Smooth muscle cell (in vitro differentiated cells): ENCODE measurements at regions not wholly inside any gene's neighbourhood (a gene's known extent, or its start where the extent isn't known, plus 50 kb on each side); places are given as distances from the start of the nearest gene placed in this dataset.
"Not testable (repeated sequence)": the region's sequence is repeated elsewhere in the genome, so short reads cannot be mapped to it uniquely, and the experiment has no call there.

Experiments
- DNase-seq: peaks from one replicate; lab custom pipeline; 2025; ENCODE audit not compliant: unreplicated experiment; lab: John Stamatoyannopoulos, UW
- H2AFZ ChIP-seq: fragments of 200-600 bp; sonication (generic); 2 replicates; pipeline ENCODE4 v1.6.0; 2016; ENCODE audit warnings: antibody characterized with exemption, low read depth, mild to moderate bottlenecking
- H3F3A ChIP-seq: fragments of 200-600 bp; sonication (generic); 2 replicates; pipeline ENCODE4 v1.6.0; 2017; ENCODE audit warnings: antibody characterized with exemption, low read depth
- H3K27ac ChIP-seq: fragments of 200-600 bp; sonication (generic); 2 replicates; pipeline ENCODE4 v1.5.1; 2016; ENCODE audit warnings: low read depth, mild to moderate bottlenecking
- H3K27me3 ChIP-seq: fragments of 200-600 bp; sonication (generic); 2 replicates; pipeline ENCODE4 v1.6.1; 2016; ENCODE audit warnings: low read depth, mild to moderate bottlenecking
- H3K36me3 ChIP-seq: fragments of 200-600 bp; sonication (generic); 2 replicates; pipeline ENCODE4 v1.5.1; 2016; ENCODE audit warnings: low read depth
- H3K4me1 ChIP-seq: fragments of 200-600 bp; sonication (generic); 2 replicates; pipeline ENCODE4 v1.5.1; 2016; ENCODE audit warnings: low read depth
- H3K4me2 ChIP-seq: fragments of 200-600 bp; sonication (generic); 2 replicates; pipeline ENCODE4 v1.6.0; 2016; ENCODE audit warnings: mild to moderate bottlenecking
- H3K4me3 ChIP-seq: fragments of 200-600 bp; sonication (generic); 2 replicates; pipeline ENCODE4 v1.5.1; 2016; ENCODE audit warnings: mild to moderate bottlenecking
- H3K79me2 ChIP-seq: fragments of 200-600 bp; sonication (generic); 2 replicates; pipeline ENCODE4 v1.6.0; 2016; ENCODE audit warnings: low read depth, mild to moderate bottlenecking
- H3K9ac ChIP-seq: fragments of 200-600 bp; sonication (generic); 2 replicates; pipeline ENCODE4 v1.6.0; 2016; ENCODE audit warnings: low read depth
- H3K9me3 ChIP-seq: fragments of 200-600 bp; sonication (generic); replicated peaks from 2 replicates; pipeline ENCODE4 v1.5.1; 2016; ENCODE audit warnings: low read depth
- H4K20me1 ChIP-seq: fragments of 200-600 bp; sonication (generic); 2 replicates; pipeline ENCODE4 v1.6.0; 2016; ENCODE audit warnings: low read depth
- CTCF ChIP-seq: fragments of 200-600 bp; sonication (generic); IDR thresholded peaks from 2 replicates; pipeline ENCODE4 v1.5.1; 2017; ENCODE audit warnings: borderline replicate concordance, mild to moderate bottlenecking, antibody characterized with exemption; ENCODE audit not compliant: insufficient read depth, poor library complexity, severe bottlenecking
- WGBS: methylation state at CpG from one replicate; pipeline ENCODE4 v1.1.7; 2016; ENCODE audit warnings: low lambda C conversion rate; 5-methylcytosine and 5-hydroxymethylcytosine counted together

GRCh38 chr3:197454014-197454413, 101.8 kb downstream of the BDH1 start:
- H2AFZ ChIP-seq = no peak overlapping the region
- no peak overlapping the region for H3K9ac ChIP-seq
- H3K9me3 ChIP-seq = no peaks in the 10 kb centered on the region
- DNase-seq = no peak
- H3K4me2 ChIP-seq = no peak overlapping the region
- H3K79me2 ChIP-seq = no peaks in the 10 kb centered on the region
- no peaks in the 10 kb centered on the region for H3K36me3 ChIP-seq
- H3F3A ChIP-seq = peaks cover 4% of the 10 kb centered on the region
- WGBS = 74% methylated on average over 3 of the region's 3 CpGs
- H3K4me3 ChIP-seq = no peak overlapping the region
- no peaks in the 10 kb centered on the region for H4K20me1 ChIP-seq
- no peak overlapping the region for H3K27ac ChIP-seq
- TF ChIP-seq CTCF = peak; percentile 14
- peaks cover 11% of the 10 kb centered on the region for H3K4me1 ChIP-seq
- no peaks in the 10 kb centered on the region for H3K27me3 ChIP-seq

- H3K9me3 ChIP-seq = no peaks in the 10 kb centered on the region
- no peak for TF ChIP-seq CTCF
- H3K27ac ChIP-seq = no peak overlapping the region
- no peak overlapping the region for H3K9ac ChIP-seq
- 87% methylated on average over 4 of the region's 4 CpGs for WGBS
- no peak overlapping the region for H2AFZ ChIP-seq
- H3K4me2 ChIP-seq = no peak overlapping the region
- no peak overlapping the region for H3K4me3 ChIP-seq
- peaks cover 4% of the 10 kb centered on the region for H3F3A ChIP-seq
- no peaks in the 10 kb centered on the region for H3K79me2 ChIP-seq
- peaks cover 13% of the 10 kb centered on the region for H3K4me1 ChIP-seq
- H3K36me3 ChIP-seq = no peaks in the 10 kb centered on the region
- no peak for DNase-seq
- no peaks in the 10 kb centered on the region for H4K20me1 ChIP-seq
- no peaks in the 10 kb centered on the region for H3K27me3 ChIP-seq
These were observed 105.0 kb downstream of the BDH1 start for GRCh38 chr3:197450810-197451209.

GRCh38 chr3:197450308-197450707, 105.5 kb downstream of the BDH1 start:
- H3K9ac ChIP-seq = no peak overlapping the region
- no peak overlapping the region for H3K27ac ChIP-seq
- H4K20me1 ChIP-seq = no peaks in the 10 kb centered on the region
- no peaks in the 10 kb centered on the region for H3K27me3 ChIP-seq
- H3K36me3 ChIP-seq = no peaks in the 10 kb centered on the region
- H2AFZ ChIP-seq = no peak overlapping the region
- H3K4me2 ChIP-seq = no peak overlapping the region
- DNase-seq = no peak
- no peak overlapping the region for H3K4me3 ChIP-seq
- no peaks in the 10 kb centered on the region for H3K79me2 ChIP-seq
- no peak for TF ChIP-seq CTCF
- H3K4me1 ChIP-seq = peaks cover 13% of the 10 kb centered on the region
- 62% methylated on average over 2 of the region's 2 CpGs for WGBS
- H3F3A ChIP-seq = no peaks in the 10 kb centered on the region
- H3K9me3 ChIP-seq = no peaks in the 10 kb centered on the region

GRCh38 chr3:197449181-197449580, 106.6 kb downstream of the BDH1 start:
- not testable (repeated sequence) for DNase-seq, H3F3A ChIP-seq, H3K9ac ChIP-seq, H3K27me3 ChIP-seq, H3K9me3 ChIP-seq, H3K79me2 ChIP-seq, H2AFZ ChIP-seq, H3K36me3 ChIP-seq, H3K27ac ChIP-seq, H3K4me2 ChIP-seq, H4K20me1 ChIP-seq, H3K4me3 ChIP-seq
- peaks cover 13% of the 10 kb centered on the region for H3K4me1 ChIP-seq
- 95% methylated on average over 3 of the region's 3 CpGs for WGBS

- H3K4me1 ChIP-seq = peaks cover 13% of the 10 kb centered on the region
- H3K4me2 ChIP-seq, H3K27me3 ChIP-seq, H4K20me1 ChIP-seq, H3K4me3 ChIP-seq, H3K79me2 ChIP-seq, H3K9me3 ChIP-seq, DNase-seq, H2AFZ ChIP-seq, H3K27ac ChIP-seq, H3K9ac ChIP-seq, H3F3A ChIP-seq, H3K36me3 ChIP-seq: not testable (repeated sequence)
- 90% methylated on average over 6 of the region's 6 CpGs for WGBS
These were observed 108.0 kb downstream of the BDH1 start for GRCh38 chr3:197447781-197448180.
